Large intestine (tissue), 3 donors: ENCODE measurements at regions not wholly inside any gene's neighbourhood (a gene's known extent, or its start where the extent isn't known, plus 50 kb on each side); places are given as distances from the start of the nearest gene placed in this dataset.

Experiments used
- DNase-seq, 2 donors: peaks; one replicate each; pipeline versions ENCODE4 v3.0.0 to v3.0.0-alpha.2; 2013
- H3K27ac ChIP-seq: one replicate; pipeline ENCODE4 v1.5.1; 2013; ENCODE audit warnings: low read length
- H3K27me3 ChIP-seq: 2 replicates; pipeline ENCODE4 v1.6.1; 2013; ENCODE audit warnings: low read length; ENCODE audit not compliant: control insufficient read depth, insufficient read depth
- H3K36me3 ChIP-seq: 2 replicates; pipeline ENCODE4 v1.6.1; 2013; ENCODE audit warnings: low read length; ENCODE audit not compliant: control insufficient read depth, insufficient read depth
- H3K4me1 ChIP-seq: one replicate; pipeline ENCODE4 v1.6.1; 2013; ENCODE audit warnings: low read length; ENCODE audit not compliant: control insufficient read depth, insufficient read depth
- H3K4me3 ChIP-seq: one replicate; pipeline ENCODE4 v1.5.1; 2013; ENCODE audit warnings: low read length
- H3K9me3 ChIP-seq: one replicate; pipeline ENCODE4 v1.6.1; 2013; ENCODE audit warnings: mild to moderate bottlenecking, low read depth, low read length, moderate library complexity; ENCODE audit not compliant: control insufficient read depth
- WGBS: methylation state at CpG from one replicate; pipeline ENCODE4 v1.1.5; 2013; ENCODE audit warnings: low lambda C conversion rate; ENCODE audit not compliant: insufficient coverage; 5-methylcytosine and 5-hydroxymethylcytosine counted together

GRCh38 chr9:95822583-95823431 lies 52.7 kb upstream of the ERCC6L2 start:
- 90% methylated on average over 2 of the region's 11 CpGs for WGBS
- Histone ChIP-seq H3K27me3 (no peaks in the 10 kb centered on the region), H3K36me3 (no peaks in the 10 kb centered on the region), H3K27ac (no peak overlapping the region), H3K4me3 (no peak overlapping the region), H3K9me3 (no peaks in the 10 kb centered on the region), H3K4me1 (no peaks in the 10 kb centered on the region)
- DNase-seq, result no peak

GRCh38 chr9:95822015-95822414 lies 53.5 kb upstream of the ERCC6L2 start:
- no peak for DNase-seq
- WGBS, result no CpG with 5 or more reads among the region's 3 CpGs
- no peaks in the 10 kb centered on the region for H3K4me1 ChIP-seq
- no peaks in the 10 kb centered on the region for H3K27me3 ChIP-seq
- no peak overlapping the region for H3K4me3 ChIP-seq
- no peaks in the 10 kb centered on the region for H3K36me3 ChIP-seq
- H3K27ac ChIP-seq, result no peak overlapping the region
- H3K9me3 ChIP-seq, result no peaks in the 10 kb centered on the region

- Histone ChIP-seq H3K27ac (no peak overlapping the region), H3K27me3 (no peaks in the 10 kb centered on the region), H3K4me3 (no peak overlapping the region), H3K9me3 (no peaks in the 10 kb centered on the region), H3K4me1 (no peaks in the 10 kb centered on the region), H3K36me3 (no peaks in the 10 kb centered on the region)
- no peak for DNase-seq
- 95% methylated on average over 5 of the region's 8 CpGs for WGBS
These were observed 55.4 kb upstream of the ERCC6L2 start for GRCh38 chr9:95820074-95820473.

- no peak for DNase-seq
- Histone ChIP-seq H3K4me3 (no peak overlapping the region), H3K4me1 (no peaks in the 10 kb centered on the region), H3K27ac (no peak overlapping the region), H3K9me3 (no peaks in the 10 kb centered on the region), H3K27me3 (no peaks in the 10 kb centered on the region), H3K36me3 (no peaks in the 10 kb centered on the region)
- 100% methylated on average over 4 of the region's 10 CpGs for WGBS
These were observed 55.9 kb upstream of the ERCC6L2 start for GRCh38 chr9:95819636-95820035.

- no peaks in the 10 kb centered on the region for H3K4me1 ChIP-seq
- H3K9me3 ChIP-seq, result no peaks in the 10 kb centered on the region
- H3K27me3 ChIP-seq, result no peaks in the 10 kb centered on the region
- 85% methylated on average over 2 of the region's 6 CpGs for WGBS
- DNase-seq, result no peak
- H3K27ac ChIP-seq, result no peak overlapping the region
- no peak overlapping the region for H3K4me3 ChIP-seq
- no peaks in the 10 kb centered on the region for H3K36me3 ChIP-seq
These were observed 58.3 kb upstream of the ERCC6L2 start for GRCh38 chr9:95817205-95817604.

- H3K9me3 ChIP-seq, result no peaks in the 10 kb centered on the region
- H3K27ac ChIP-seq, result no peak overlapping the region
- H3K27me3 ChIP-seq, result no peaks in the 10 kb centered on the region
- peaks cover 3% of the 10 kb centered on the region for H3K36me3 ChIP-seq
- no peaks in the 10 kb centered on the region for H3K4me1 ChIP-seq
- WGBS, result 100% methylated on average over 3 of the region's 5 CpGs
- no peak overlapping the region for H3K4me3 ChIP-seq
- DNase-seq, result no peak
These were observed 58.8 kb upstream of the ERCC6L2 start for GRCh38 chr9:95816716-95817115.

- Histone ChIP-seq H3K27ac (no peak overlapping the region), H3K4me3 (no peak overlapping the region), H3K27me3 (no peaks in the 10 kb centered on the region), H3K9me3 (no peaks in the 10 kb centered on the region), H3K4me1 (no peaks in the 10 kb centered on the region), H3K36me3 (peaks cover 3% of the 10 kb centered on the region)
- 67% methylated on average over 1 of the region's 17 CpGs for WGBS
- DNase-seq, result no peak
These were observed 59.5 kb upstream of the ERCC6L2 start for GRCh38 chr9:95815961-95816360.

- Histone ChIP-seq H3K4me3 (no peak overlapping the region), H3K4me1 (no peaks in the 10 kb centered on the region), H3K27ac (no peak overlapping the region), H3K36me3 (peaks cover 3% of the 10 kb centered on the region), H3K9me3 (no peaks in the 10 kb centered on the region), H3K27me3 (no peaks in the 10 kb centered on the region)
- DNase-seq, result no peak
- WGBS, result 100% methylated on average over 3 of the region's 17 CpGs
These were observed 60.4 kb upstream of the ERCC6L2 start for GRCh38 chr9:95815133-95815532.

- Histone ChIP-seq H3K4me1 (no peaks in the 10 kb centered on the region), H3K9me3 (no peaks in the 10 kb centered on the region), H3K27me3 (no peaks in the 10 kb centered on the region), H3K27ac (no peak overlapping the region), H3K36me3 (peaks cover 3% of the 10 kb centered on the region), H3K4me3 (no peak overlapping the region)
- no peak for DNase-seq
These were observed 61.6 kb upstream of the ERCC6L2 start for GRCh38 chr9:95813923-95814322.

GRCh38 chr9:95810814-95811213 lies 64.7 kb upstream of the ERCC6L2 start:
- Histone ChIP-seq H3K4me3 (no peak overlapping the region), H3K9me3 (no peaks in the 10 kb centered on the region), H3K27me3 (no peaks in the 10 kb centered on the region), H3K27ac (no peak overlapping the region), H3K36me3 (peaks cover 3% of the 10 kb centered on the region), H3K4me1 (no peaks in the 10 kb centered on the region)
- no peak for DNase-seq

- H3K4me3 ChIP-seq, result no peak overlapping the region
- H3K9me3 ChIP-seq, result no peaks in the 10 kb centered on the region
- WGBS, result no CpG with 5 or more reads among the region's 3 CpGs
- no peak for DNase-seq
- no peak overlapping the region for H3K27ac ChIP-seq
- peaks cover 3% of the 10 kb centered on the region for H3K36me3 ChIP-seq
- no peaks in the 10 kb centered on the region for H3K27me3 ChIP-seq
- no peaks in the 10 kb centered on the region for H3K4me1 ChIP-seq
These were observed 65.4 kb upstream of the ERCC6L2 start for GRCh38 chr9:95810133-95810532.
